ENCODE measurements at regions not wholly inside any gene's neighbourhood (a gene's known extent, or its start where the extent isn't known, plus 50 kb on each side); places are given as distances from the start of the nearest gene placed in this dataset.

DNA sequence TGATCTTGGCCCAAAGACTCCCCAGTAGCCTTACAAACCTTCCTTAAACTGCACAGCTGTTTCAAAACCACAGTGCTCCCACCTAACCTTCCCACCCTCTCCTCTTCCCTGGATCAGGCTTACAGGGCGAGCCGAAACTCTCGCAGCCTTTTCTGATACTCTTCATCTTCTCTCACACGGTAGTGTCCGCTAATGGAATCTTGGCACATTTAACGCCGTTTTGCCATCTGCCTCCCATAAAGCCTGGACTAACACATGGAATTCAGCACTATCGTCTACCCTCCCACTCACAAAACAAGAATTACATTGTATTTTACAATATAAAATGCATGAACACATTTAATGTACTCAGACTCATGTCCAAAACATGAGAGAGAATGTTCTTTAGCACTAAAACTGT is 135.9 kb downstream of the RAP2A start:
- DNase-seq (ENCODE audit: low read depth): no peak
- TF ChIP-seq, protein P1, sequence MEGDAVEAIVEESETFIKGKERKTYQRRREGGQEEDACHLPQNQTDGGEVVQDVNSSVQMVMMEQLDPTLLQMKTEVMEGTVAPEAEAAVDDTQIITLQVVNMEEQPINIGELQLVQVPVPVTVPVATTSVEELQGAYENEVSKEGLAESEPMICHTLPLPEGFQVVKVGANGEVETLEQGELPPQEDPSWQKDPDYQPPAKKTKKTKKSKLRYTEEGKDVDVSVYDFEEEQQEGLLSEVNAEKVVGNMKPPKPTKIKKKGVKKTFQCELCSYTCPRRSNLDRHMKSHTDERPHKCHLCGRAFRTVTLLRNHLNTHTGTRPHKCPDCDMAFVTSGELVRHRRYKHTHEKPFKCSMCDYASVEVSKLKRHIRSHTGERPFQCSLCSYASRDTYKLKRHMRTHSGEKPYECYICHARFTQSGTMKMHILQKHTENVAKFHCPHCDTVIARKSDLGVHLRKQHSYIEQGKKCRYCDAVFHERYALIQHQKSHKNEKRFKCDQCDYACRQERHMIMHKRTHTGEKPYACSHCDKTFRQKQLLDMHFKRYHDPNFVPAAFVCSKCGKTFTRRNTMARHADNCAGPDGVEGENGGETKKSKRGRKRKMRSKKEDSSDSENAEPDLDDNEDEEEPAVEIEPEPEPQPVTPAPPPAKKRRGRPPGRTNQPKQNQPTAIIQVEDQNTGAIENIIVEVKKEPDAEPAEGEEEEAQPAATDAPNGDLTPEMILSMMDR (IDR thresholded peaks at IDR 0.05; ENCODE audit: insufficient read depth, low read length, severe bottlenecking): no peak
- H3K27me3 ChIP-seq (ENCODE audit: control insufficient read depth, insufficient read depth, low read length): no peaks in the 10 kb centered on the region
- H3K4me3 ChIP-seq (ENCODE audit: low read depth, low read length): no peak overlapping the region
- no peaks in the 10 kb centered on the region for H3K36me3 ChIP-seq (ENCODE audit: control insufficient read depth, insufficient read depth, low read length)
- no peak for FAIRE-seq

DNA sequence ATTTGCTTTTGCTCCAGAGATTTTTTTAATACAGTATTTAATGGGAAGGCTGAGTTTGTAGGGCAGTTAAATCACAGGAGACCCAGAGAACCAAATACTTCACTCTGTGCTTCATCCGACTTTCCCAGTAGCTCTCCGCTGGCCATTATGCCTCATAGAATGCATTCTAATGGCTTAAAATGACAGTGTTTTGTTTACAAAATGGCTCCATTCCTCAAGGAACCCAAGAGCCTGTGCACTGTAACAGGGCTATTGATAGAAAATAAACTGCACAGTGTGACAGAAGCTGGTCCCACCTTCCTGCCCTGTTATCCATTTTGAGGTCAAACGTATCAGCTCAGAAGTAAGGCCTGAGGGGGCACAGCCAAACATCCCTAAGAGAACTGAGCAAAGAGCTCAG is 136.5 kb downstream of the RAP2A start:
- TF ChIP-seq, protein P1 (IDR thresholded peaks at IDR 0.05; ENCODE audit: insufficient read depth, low read length, severe bottlenecking): no peak
- no peaks in the 10 kb centered on the region for H3K36me3 ChIP-seq (ENCODE audit: control insufficient read depth, insufficient read depth, low read length)
- H3K27me3 ChIP-seq (ENCODE audit: control insufficient read depth, insufficient read depth, low read length): no peaks in the 10 kb centered on the region
- DNase-seq (ENCODE audit: low read depth) (no peak), FAIRE-seq (no peak)
- H3K4me3 ChIP-seq (ENCODE audit: low read depth, low read length): no peak overlapping the region

GRCh38 chr13:97573011-97573410 is 139.0 kb downstream of the RAP2A start:
- DNase-seq (ENCODE audit: low read depth) (no peak), FAIRE-seq (no peak)
- no peak overlapping the region for H3K4me3 ChIP-seq (ENCODE audit: low read depth, low read length)
- H3K27me3 ChIP-seq (ENCODE audit: control insufficient read depth, insufficient read depth, low read length): no peaks in the 10 kb centered on the region
- no peaks in the 10 kb centered on the region for H3K36me3 ChIP-seq (ENCODE audit: control insufficient read depth, insufficient read depth, low read length)
- TF ChIP-seq, protein P1 (IDR thresholded peaks at IDR 0.05; ENCODE audit: insufficient read depth, low read length, severe bottlenecking): no peak

DNA sequence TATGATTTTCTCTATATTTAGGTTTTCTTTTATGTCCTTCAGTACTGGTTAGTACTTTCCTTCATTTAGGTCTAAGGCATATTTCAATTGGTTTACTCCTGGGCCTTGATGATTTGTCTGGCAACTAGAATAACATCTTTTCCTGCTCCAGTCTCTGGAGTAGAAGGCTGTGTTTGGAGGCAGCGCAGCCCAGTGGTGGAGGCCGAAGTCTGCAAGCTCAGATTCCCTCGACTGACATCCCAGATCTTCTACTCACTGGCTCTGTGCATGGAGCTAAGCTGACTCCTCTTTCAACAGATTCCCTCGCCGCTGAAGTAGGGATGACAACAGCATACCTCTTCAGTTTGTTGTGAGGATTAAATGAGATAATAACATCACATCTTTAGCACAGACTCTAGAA is 141.0 kb downstream of the RAP2A start:
- H3K36me3 ChIP-seq (ENCODE audit: control insufficient read depth, insufficient read depth, low read length): no peaks in the 10 kb centered on the region
- DNase-seq (ENCODE audit: low read depth) (peak; percentile 27), FAIRE-seq (no peak)
- no peaks in the 10 kb centered on the region for H3K27me3 ChIP-seq (ENCODE audit: control insufficient read depth, insufficient read depth, low read length)
- TF ChIP-seq, protein P1 (IDR thresholded peaks at IDR 0.05; ENCODE audit: insufficient read depth, low read length, severe bottlenecking): peak; percentile 73
- H3K4me3 ChIP-seq (ENCODE audit: low read depth, low read length): no peak overlapping the region

GRCh38 chr13:97577026-97577425 is 143.1 kb downstream of the RAP2A start:
- no peak for DNase-seq (ENCODE audit: low read depth)
- FAIRE-seq: no peak
- no peaks in the 10 kb centered on the region for H3K36me3 ChIP-seq (ENCODE audit: control insufficient read depth, insufficient read depth, low read length)
- H3K27me3 ChIP-seq (ENCODE audit: control insufficient read depth, insufficient read depth, low read length): no peaks in the 10 kb centered on the region
- no peak overlapping the region for H3K4me3 ChIP-seq (ENCODE audit: low read depth, low read length)
- TF ChIP-seq, protein P1 (IDR thresholded peaks at IDR 0.05; ENCODE audit: insufficient read depth, low read length, severe bottlenecking): no peak

- Histone ChIP-seq H3K36me3 (ENCODE audit: control insufficient read depth, insufficient read depth, low read length) (no peaks in the 10 kb centered on the region), H3K27me3 (ENCODE audit: control insufficient read depth, insufficient read depth, low read length) (no peaks in the 10 kb centered on the region), H3K4me3 (ENCODE audit: low read depth, low read length) (no peak overlapping the region)
- TF ChIP-seq, protein P1 (IDR thresholded peaks at IDR 0.05; ENCODE audit: insufficient read depth, low read length, severe bottlenecking): no peak
- FAIRE-seq (no peak), DNase-seq (ENCODE audit: low read depth) (no peak)
Measured at GRCh38 chr13:97582170-97582569, 148.2 kb downstream of the RAP2A start.

All from bronchial epithelial cell (primary cell).